Left renal cortex interstitium (tissue), 4 donors: ENCODE measurements at regions not wholly inside any gene's neighbourhood (a gene's known extent, or its start where the extent isn't known, plus 50 kb on each side); places are given as distances from the start of the nearest gene placed in this dataset.

ENCODE experiments used
- DNase-seq, 4 donors: peaks; one replicate each; pipeline ENCODE4 v3.0.0-alpha.2; 2013; ENCODE audit warnings: low read depth in 4 of 4, low spot score in 2 of 4, missing footprints in 1 of 4

DNA sequence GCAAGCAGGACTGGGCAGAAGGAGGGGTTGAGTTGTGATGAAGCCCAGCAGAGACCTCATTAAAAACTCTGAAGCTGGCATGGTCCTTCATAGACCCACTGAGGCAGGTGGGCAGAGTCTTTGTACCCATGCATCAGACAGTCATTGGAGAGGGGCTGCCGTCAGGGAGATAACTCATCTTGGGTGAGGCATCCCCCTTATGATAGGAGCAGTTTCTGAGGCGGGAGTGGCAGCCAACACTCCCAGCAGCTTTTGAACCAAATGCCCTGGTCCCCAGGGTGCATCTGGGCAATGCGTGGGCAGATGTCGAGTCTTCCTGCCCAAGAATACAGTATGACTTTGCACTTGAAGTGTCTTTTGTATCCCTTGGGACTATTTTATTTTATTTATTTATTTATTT lies 68.1 kb downstream of the HTR5A start:
- no peak for DNase-seq

DNA sequence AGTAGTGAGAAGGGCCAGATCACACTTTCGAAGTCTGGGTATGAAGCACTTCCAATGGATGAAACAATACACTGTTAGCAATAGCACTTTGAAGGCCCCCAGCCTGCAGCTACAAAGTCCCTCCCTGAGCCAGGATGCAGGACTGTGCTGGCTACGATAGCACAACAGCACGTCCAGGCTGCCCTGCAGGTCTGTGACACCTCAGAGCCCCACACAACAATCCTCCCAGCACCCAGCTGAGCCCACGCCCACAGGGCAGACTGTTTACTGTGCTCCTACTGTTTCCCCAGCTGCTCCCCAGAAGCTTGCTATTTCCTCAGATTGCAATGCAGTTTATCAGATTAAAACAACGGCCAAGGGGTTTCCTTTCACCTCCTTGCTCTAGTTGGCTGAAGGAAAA lies 71.4 kb downstream of the HTR5A start:
- no peak for DNase-seq

DNA sequence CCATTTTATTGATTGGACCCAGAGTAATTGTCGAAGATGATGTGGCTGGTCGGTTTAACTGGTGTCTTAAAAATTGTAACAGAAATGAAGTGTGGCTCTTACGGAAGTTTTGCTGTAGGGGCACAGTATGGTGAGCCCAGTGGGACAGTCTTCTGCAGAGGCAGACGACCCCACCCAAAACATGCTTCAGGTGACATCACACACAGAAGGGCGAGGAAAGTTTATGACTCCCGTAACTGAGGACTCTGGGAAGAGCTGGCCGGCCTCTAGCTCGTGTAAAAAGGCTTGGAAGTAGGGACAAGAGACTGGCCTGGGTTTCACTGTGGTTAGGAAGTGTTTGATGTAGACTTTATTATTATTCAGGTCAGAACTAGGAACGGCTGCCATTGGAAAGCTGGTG lies 73.3 kb downstream of the HTR5A start:
- no peak for DNase-seq

DNA sequence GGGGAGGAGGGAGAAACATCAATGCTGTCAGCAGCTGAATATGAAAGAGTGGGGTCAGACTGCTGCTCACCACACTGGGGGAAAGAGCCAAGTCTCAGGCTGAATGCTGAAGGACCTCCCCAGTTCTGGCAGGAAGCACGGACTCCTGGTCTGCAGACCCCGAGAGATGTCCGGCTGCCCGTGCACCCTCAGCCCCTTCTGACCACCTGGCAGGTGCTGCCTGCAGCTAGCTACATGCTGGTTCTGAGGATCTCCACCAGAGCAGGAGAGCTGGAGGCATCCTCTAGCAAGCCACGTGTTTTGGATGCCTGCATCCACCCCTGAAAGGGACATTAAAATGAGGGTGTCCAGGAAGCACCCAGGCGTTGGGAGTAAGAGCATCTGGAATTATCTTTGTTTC lies 74.2 kb downstream of the HTR5A start:
- DNase-seq: no peak

DNA sequence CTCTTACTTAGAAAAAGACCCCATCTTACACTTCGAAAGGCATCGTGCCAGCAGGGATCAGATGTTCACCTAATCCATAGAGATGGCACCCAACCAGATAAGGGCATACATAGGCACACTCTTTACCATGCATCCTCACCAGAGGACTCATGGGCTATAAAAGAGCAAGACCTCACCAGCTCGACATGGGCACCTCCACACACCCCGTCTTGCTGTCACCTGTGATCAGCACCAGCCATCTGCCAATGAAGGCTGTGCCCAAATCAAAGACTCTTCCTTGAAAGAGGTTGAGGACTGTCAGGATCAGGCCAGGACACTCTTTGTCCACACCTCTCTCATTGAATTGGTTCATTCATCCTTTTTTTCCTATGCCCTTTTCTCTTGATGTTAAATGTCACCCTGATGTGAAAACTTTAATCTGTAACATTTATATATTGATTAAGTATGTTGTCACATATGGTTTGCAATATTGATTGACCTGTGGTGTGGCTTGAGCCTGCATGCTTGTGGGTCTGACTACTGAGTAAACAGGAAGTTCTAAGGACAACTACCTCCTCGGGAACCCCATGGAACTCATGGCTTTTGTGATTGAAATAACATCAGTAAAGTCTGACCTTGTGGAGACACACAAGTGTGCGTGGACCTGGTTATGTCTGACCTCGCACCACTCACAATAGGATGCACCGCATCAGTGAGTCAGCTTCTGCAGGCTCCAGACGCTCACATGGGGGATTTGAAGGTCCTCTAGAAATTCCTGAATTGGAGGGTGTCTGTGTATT lies 75.5 kb downstream of the HTR5A start:
- DNase-seq: no peak

DNA sequence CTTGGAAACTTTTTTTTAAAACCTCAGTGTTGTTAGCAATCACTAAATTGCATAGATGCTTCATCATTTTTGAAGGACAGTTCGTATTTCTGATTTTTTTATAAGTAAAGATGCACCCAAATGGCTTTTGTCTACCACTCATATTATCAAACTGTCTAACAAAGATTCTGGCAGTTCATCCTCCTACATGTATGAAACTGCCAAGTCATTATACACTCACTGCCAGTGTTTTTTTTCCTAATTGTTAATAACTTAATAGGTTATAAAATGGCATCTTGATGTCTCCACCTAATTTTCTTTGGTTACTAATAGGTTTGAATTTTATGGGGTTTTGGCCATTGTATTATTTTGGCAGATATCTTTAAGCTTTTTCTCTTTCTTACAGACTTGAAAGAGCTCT lies 77.0 kb downstream of the HTR5A start:
- no peak for DNase-seq

DNA sequence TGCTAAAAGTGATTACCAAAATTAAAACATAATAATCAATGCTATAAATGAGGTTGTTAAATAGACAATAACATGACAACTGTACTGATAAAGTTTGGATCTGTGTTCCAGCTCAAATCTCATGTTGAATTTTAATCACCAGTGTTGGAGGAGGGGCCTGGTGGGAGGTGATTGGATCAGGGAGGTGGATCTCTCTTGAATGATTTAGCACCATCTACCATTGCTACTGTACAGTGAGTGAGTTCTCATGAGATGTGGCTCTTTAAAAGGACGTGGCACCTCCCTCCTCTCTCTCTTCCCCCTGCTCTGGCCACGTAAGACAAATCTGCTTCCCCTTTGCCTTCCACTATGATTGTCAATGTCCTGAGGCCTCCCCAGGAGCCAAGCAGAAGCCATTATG lies 77.5 kb downstream of the HTR5A start:
- no peak for DNase-seq

DNA sequence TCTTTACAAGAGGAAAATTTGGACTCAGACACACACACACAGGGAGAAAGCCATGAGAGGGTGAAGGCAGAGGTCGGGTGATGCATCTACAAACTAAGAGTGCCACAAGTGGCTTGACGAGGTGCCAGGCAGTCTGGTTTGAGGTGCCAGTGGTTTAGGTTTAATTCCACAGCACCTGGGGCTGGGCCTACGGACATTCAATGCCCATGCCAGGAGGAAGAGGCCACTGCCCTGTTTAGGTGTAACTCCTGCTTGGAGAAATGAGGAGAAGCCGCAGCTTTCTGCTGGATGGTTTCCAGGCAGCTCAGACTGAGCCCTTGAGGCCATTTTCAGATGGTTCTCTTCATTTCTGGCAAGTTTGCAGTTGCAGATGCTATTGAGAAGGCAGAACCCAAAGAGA lies 83.6 kb downstream of the HTR5A start:
- DNase-seq: no peak

DNA sequence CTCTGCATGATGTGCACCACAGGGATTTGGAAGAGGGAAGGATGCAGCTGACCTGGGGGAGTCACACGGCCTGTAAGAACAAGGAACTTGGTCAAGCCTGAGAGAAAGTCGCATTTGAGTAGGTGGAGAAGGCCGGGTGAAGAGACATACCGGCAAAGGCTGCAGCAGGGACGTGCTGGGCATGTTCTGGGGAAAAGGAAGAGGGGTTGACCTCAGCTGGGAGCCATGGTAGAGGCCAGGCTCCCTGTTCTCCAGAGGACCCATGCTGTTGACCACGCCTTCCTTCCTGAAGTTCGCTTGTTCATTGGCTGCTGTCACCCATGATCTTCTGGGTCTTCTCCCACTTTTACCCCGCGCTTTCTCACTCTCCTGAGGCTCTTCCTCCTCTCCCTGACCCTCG lies 84.5 kb downstream of the HTR5A start:
- DNase-seq: no peak

DNA sequence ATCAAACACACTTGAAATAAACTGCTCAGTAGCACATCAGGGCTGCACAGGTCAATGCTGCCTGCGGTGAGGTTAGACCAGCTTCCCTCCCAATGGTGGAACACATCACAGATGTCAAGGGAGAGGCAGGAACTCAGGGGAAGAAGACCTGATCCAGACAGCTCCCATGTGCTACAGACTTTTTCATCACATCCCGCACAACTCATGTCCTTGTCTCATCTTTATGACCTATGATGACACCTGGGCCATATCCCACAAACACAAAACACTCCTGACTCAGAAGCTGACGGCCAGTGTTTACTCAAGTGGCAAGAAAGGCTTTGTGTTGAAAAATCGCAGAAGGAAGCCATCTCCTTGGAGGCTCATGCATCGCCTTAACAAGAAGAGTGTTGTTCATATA lies 91.6 kb downstream of the HTR5A start:
- no peak for DNase-seq

DNA sequence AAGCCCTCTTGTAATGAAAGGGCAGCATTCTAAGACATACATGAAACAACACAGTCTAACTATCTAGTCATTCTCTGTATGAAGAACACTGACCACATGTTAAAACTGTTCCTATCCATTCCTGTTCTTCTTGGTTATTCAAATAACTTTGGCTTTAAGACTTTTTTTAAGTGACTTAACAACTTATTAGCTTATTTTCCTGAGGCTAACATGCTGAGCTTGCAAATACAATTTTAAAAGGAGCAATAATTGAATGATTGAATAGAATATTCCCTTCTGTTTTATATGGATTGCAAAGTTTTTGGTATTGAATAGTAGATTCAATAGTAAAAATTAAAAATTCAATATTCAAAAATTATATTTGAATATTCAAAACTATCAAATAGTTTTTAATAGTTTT lies 92.3 kb downstream of the HTR5A start:
- no peak for DNase-seq

DNA sequence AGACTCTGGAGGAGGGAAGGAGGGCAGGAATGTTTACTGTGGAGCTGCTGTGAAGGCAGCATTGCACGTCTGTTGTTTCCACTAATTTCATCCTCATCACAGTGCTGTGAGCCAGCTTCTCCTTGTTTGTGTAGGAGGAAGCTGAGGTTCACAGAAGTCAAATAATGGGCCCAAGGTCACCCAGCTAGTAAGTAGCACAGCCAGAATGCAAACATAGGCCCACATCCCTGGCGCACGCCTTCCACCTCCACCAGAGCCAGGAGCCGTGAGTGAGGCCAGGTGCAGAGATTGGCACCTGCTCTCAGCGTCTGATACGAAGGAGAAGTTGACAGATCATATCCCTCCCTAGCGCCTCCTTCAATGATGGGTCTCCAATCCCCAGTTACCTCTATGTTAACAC lies 93.6 kb downstream of the HTR5A start:
- DNase-seq: no peak

DNA sequence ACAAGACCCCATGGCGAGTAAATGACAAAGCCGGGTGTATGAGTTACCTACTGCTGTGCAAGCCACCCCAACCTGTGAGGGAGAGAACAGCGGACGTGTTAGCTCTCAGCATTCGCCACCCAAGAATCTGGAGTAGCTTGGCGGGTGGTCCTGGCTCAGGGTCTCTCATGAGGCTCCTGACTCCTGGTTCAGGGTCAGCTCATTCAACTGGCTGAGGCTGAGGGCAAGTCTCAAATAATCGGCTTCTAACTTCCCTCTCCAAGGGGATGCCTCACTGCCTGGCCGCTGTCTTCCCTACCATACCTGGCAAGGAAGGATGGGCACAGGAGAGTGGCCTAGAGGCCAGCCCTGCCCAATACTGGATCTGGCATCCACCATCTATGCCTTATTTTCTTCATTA lies 94.2 kb downstream of the HTR5A start:
- DNase-seq: no peak

DNA sequence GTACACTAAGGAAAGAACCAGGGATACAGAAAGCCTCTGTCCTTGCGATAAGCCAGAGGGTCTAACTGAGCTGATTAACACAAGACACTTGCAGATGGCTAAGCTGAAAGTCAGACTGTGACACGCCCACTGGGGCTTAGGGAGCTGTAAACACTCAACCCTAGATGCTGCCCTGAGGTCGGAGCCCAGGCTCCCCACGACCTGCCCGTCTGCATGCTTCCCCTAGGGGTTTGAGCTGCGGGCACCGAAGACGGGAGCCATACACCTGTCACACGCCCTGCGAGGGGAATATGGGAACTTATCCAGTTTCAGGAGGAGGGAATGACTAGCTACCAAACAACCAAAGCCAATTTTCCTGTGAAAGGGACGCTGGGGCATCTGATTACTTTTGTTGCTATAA lies 96.0 kb downstream of the HTR5A start:
- no peak for DNase-seq

DNA sequence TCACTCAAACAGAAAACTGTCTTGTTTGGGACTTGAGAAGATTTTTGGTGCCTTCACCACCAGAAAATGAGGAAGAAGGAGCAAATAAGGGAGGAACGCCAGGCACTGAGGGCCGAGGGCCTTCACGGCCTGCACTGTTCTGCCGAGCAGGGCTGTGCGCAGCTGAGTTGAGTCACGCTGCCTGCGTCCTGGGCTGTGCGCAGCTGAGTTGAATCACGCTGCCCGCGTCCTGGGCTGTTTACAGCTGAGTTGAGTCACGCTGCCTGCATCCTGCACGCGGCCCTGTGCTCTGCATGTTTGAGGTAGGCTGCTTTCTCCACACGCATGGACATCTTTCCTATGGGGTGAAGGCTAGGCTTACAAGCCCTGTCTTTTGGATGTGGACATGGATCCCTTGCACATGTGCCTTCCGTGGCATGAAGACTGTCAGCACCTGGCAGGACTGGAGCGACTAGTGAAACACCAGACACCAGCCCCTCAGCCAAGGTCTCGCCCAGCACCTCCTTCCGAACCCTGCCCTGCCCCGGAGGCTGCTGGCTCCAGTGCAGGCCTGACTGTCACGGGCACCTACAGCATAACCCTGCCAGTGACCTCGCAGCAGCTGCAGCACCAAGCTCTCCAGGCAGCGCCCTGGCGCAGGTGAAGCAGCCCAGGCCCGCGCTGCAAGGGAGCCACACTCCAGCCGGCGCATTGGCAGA lies 96.7 kb downstream of the HTR5A start:
- DNase-seq: no peak

DNA sequence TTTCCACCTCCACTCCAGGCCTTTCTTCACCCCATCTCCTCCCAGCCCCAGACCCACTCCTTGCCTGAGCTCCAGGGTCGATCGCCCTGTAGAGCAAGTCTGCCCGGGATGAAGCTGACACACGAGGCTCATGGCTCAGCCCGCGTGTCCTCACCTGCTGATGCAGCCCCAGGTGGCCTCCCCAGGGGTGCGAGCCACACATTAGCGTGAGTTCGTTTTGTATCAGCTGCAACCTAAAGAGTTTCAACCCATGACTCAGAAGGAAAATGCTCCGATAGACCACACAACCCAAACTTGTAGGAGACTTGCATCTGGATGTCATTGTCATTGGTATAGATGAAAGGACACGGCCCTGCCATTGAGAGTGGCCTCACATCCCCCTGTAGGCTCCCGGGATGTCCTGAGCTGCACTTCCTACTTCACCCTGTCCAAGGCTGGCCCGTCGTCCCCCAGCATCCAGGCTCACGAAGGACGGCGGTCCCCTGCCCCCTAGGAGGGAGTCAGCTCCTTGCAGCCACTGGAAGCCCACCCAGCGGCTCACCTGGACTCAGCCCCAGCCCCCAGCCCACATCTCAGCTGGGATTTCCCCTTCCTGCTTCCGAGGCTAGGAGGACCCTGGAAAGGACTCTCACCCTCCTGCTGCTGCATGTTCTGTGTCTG lies 97.7 kb downstream of the HTR5A start:
- no peak for DNase-seq

DNA sequence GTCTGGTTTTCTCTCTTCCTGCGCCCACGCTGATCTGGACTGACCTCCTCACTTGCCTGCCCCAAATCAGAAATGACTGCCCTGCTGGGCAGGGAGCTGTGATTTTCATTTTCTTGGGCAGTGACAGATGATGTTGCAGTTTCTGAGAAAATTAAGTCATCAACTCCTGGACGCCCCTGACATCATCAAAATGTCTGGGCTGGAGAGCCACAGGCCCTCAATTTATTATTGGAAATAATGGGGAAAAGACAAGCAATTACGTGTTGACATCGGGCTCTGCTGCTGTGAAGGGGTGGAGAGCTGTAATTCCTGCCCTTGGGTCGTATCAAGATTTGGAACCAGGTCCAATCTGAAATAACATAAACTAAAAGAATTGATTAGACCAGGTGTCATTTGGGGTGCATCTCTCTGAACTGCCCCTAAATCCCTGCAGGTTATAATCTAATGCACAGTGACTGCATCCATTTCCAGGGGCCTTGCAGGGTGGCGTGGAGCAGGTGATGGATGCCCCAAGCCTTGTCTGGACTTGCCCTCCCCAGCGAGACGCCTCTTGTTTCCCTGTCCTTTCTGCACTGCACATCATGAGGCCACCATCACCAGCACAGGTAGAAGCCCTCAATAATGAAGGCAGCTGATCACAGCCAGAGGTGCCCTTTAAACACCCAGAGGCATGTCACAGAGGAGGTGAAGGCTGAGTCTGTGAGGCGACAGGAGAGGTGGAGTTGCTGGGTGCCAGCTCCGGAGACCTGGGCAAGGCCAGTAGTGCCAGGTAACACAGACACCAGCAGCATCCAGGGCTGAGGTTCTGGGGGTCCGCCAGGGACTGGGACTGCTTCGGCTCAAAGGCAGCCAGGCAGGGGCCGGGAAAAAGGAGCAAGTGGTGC lies 98.7 kb downstream of the HTR5A start:
- DNase-seq: no peak

DNA sequence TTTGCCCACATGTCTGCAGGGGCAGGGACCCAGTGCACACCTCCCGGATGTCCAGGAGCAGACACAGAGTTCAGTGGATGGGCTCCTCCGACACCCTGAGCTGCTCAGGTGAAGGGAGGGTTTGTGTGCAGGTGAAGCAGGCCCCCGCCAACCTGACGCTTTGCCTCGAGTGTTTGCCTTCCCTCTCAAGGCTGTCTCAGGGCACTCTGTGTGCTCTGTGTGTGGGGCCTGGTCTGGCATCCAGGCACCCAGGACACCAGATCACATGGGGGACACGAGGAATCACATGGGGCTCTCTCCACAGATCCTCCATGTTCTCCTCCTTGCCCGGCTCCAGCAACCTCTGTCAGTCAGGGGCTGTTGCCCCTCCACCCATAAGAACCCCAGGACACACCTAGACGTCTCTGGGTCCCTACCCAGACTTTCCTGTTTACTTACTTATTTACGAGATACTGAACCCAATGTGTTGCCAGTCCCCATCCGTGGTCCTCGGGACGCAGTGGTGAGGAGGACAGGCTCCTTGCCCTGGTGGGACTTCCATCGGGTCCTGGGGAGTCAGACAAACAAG lies 99.5 kb downstream of the HTR5A start:
- DNase-seq: no peak

DNA sequence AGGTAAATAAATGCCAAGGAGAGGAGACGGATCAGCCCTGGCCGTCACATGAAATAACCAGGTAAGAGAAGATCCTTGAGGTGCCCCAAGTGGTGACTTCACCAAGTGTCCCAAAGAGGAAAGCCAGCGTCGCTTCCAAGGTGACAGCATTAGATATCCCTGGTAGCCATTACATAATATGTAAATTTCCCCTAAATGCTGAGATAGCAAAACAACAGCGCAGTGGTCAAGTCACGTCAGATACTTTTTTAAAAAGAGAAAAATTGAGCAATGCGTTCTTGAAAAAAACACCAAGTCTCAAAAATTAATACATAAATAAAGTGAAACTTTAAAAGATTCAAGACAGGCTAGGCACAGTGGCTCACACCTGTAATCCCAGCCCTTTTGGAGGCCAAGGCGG lies 100.2 kb downstream of the HTR5A start:
- DNase-seq: no peak

DNA sequence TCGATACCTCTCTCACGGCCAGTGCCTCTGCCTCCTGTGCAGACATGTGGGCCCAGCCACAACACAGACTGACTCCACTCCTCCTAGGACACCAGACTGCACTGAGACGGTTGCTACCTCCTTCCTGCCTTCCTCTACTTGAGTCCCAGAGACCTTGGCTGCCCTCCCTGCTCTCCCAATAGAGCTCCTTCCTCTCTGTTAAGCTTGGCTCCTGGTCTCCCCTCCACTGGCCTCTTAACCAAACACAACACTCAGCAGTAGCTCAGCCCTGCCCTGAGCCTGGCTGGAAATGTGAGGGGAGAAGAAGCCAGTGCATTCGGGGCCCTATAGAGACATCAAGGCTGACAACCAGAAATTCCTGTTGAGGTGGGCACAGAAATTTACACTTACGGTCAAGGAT lies 102.0 kb downstream of the HTR5A start:
- DNase-seq: no peak

DNA sequence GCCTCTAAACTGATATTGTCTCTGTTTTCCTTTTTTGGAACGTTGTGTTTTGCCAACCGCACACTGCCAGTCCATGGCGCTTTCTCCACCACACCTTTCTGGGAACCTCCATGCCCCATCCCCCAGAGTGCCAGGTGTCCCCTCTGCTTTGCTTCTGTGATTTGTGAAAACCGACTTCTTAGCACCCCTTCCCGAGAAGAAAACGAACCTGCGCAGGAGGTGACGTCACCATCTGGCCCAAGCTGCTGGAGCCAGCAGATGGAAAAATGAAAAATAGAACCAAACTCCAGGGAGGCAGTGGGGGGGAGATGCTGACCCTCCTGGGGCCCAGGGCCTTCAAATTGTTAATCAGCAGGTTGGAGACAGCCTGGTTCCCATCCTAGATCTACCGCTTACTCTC lies 103.8 kb downstream of the HTR5A start:
- DNase-seq: no peak
